HG03432 (cell line): ENCODE measurements at regions not wholly inside any gene's neighbourhood (a gene's known extent, or its start where the extent isn't known, plus 50 kb on each side); places are given as distances from the start of the nearest gene placed in this dataset.

Experiments
- ATAC-seq: cut with Tn5 transposase; IDR thresholded peaks from one replicate; pipeline ENCODE4 v1.9.1; 2021; ENCODE audit warnings: mild to moderate bottlenecking, moderate library complexity; ENCODE audit not compliant: unreplicated experiment

DNA sequence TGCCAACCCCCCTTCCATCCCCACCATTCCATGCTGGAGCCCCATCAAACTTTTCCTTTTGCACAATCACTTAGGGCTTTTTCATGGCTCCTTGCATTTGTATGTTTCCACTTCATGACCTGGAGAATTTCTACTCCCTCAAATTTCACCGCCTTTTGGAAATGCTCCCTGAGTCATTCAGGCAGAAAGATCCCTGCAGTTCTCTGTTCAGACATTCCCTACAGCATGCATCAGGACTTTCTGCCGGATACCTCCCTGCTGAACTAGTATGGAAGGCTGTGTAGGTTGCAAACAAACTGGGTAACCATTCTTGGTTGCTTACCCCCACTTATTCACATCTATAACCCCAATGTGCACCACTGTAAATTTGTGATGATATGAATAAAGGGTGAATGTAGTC lies 389.6 kb upstream of the CELF4 start:
- no peak for ATAC-seq

GRCh38 chr18:37953876-37954275 lies 388.3 kb upstream of the CELF4 start:
- ATAC-seq = no peak

- ATAC-seq = no peak
Observed at GRCh38 chr18:37948471-37948870, 382.9 kb upstream of the CELF4 start.

- ATAC-seq = no peak
Observed at GRCh38 chr18:37946324-37946723, 380.7 kb upstream of the CELF4 start.

- no peak for ATAC-seq
Observed at GRCh38 chr18:37944700-37945270, 379.2 kb upstream of the CELF4 start.

GRCh38 chr18:37937287-37937686 lies 371.7 kb upstream of the CELF4 start:
- ATAC-seq = no peak

GRCh38 chr18:37935086-37935485 lies 369.5 kb upstream of the CELF4 start:
- ATAC-seq = no peak

GRCh38 chr18:37930640-37931039 lies 365.0 kb upstream of the CELF4 start:
- no peak for ATAC-seq

DNA sequence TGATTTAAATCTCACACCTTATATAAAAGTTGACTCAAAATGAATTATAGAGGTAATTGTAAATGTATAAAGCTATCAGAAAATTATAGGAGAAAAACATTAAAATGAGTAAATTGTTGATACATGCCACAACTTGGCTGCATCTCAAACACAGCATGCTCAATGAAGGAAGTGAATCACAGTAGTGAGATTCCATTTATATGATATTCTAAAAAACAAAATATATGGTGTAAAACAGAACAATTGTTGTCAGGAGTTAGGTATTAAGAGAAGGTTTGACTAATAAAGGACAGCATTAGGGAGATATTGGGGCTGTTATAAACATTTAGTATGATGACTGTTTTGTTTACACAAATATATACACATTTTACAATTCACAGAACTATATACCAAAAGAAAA lies 356.6 kb upstream of the CELF4 start:
- ATAC-seq = no peak

GRCh38 chr18:37920865-37921264 lies 355.3 kb upstream of the CELF4 start:
- ATAC-seq = peak; percentile 45

DNA sequence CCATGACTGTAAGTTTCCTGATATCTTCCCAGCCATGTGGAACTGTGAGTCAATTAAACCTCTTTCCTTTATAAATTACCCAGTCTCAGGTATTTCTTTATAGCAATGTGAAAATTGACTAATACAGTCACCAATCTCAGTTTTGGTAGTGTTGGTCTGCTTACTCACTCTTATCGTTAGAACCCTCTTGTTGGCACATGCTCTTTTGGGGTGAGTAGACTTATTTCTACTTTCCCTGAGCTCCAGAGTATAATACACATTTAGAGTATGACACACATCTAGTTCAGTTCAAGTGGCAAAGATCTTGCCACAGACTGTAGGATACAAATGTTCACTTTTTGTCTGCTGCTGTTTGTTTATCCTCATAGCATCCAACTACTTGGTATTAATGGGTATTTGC lies 347.5 kb upstream of the CELF4 start:
- no peak for ATAC-seq

DNA sequence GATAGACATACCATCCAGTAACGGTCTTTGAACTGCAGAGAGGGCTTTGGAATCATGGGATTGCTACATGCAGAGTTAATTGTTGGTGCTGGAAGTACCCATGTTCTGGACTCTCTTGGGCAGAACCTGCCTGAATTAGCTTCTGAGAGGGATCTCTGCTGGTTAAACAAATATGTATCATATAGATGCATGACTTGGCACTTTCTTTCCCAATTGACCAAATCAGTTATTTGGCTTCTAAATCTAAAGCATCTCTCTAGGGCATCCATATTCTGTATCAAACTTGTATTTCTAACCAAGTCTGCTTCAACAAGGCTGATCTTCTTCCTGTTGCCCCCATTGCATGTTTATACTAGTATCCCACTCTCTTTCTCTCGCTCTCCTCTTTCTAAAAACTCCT lies 336.7 kb upstream of the CELF4 start:
- no peak for ATAC-seq

DNA sequence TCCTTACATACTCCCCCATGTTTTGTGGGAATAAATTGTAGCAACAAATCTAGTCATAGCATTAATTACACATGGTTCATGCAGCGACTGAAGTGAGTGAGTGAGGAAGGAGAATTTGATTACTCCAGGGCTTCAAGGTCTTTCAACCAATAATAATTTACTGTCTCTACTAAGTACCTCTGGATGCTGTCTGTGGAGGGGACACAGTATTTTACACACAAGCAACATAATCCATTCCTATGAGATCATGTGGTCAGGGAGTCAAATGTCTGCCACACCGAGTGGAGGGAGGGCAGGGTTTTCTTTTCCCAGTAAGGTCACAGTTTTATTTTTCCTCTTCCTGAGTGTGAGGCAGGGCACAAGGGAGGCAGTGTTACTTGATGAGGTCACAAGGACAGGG lies 334.7 kb upstream of the CELF4 start:
- no peak for ATAC-seq

- no peak for ATAC-seq
Observed at GRCh38 chr18:37889963-37890362, 324.4 kb upstream of the CELF4 start.

DNA sequence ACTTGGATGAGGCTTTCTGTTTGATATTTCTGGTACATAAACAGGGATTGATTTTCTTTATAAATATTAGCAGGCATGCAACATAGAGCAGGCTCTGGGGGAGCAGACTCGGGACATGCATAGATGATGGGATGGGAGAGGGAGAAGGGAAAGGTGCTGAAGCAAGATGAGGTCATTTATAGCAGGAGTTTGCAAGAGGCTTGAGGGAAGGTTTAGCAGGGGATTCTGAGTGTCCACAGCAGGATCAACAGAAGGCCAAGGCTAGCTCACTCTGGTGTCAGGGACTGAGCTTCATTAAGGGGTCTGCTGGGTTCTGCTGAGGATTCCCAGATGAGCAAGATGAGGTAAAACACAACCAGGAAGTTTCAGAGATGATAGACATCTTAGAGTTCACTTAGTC lies 309.1 kb upstream of the CELF4 start:
- no peak for ATAC-seq

DNA sequence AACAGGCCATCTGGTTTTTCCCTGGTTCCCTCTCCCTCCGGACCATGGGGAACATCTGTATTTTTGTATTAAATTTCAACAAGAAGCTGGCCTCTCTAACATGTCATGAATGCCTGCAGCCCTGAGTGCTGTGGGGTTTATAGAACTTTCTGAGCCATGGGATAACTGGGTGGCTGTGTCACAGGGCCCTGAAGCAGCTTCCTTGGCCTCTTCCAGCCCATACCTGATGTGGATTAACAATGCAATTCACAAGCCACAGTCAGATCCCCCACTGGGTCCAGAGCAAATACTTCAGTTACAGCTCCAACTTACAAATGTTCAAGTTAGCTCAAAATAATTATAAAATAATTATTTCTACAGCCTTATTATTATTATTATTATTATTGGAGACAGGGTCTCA lies 307.8 kb upstream of the CELF4 start:
- ATAC-seq = no peak

DNA sequence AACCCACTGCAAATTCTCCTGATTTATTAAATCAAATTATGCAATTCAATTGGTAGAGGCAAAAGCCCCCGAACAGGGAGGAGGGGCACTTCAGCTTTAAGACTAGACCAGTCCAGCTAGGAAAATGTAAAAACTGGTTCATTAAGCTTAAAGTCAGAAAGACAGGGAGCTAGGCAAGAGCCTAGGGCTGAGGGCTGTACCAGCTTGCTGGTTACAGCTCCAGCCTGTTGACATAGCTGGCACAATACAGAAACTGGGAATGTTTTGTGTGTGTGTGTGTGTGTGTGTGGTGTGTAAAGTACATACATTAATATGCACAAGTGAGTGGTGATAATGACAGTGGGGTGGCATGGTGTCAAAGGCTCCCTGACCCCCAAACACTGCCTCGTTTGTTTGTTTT lies 307.0 kb upstream of the CELF4 start:
- ATAC-seq = no peak

DNA sequence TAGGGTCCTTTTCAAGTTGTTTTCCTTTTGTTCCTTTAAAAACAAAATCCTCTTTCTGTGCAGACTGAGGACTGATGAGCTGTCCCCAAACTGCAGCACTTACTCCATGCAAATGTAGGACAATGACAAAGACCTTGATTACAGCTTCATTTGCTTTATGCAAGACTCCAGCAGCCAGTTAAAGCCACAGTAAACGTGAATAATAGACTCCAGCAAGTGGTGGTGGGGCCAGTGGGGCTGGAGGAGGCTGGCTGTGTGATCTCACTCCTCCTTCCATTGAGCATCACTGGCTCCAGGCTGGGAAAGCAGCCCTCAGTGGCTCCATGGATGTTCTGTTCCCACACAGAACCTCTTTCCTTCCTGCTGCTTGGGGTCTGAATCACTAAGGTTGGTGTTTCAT lies 306.0 kb upstream of the CELF4 start:
- ATAC-seq = no peak

- no peak for ATAC-seq
Observed at GRCh38 chr18:37869051-37869450, 303.5 kb upstream of the CELF4 start.

GRCh38 chr18:37864122-37864521 lies 298.5 kb upstream of the CELF4 start:
- ATAC-seq = no peak

- ATAC-seq = no peak
Observed at GRCh38 chr18:37861981-37862380, 296.4 kb upstream of the CELF4 start.

GRCh38 chr18:37854396-37854795 lies 288.8 kb upstream of the CELF4 start:
- no peak for ATAC-seq

GRCh38 chr18:37853706-37854105 lies 288.1 kb upstream of the CELF4 start:
- ATAC-seq = no peak

DNA sequence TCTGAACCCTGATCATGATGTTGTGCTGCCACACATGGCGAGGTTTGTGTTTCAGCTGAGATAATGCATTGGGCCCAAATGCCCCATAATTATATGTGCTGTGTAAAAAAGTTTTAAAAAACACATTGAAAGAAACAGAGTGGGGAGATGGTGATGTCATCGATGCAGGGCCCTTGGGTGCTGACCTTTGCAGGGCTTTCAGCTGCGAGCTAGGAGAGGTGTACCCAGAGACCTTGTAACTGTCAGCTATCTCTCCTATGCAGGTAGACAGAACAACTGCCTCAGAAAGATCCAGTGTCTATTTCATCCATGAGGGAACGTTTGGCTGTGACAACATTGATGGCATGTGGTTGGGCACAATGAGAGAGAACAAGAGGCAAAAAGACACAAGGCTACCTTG lies 286.9 kb upstream of the CELF4 start:
- no peak for ATAC-seq
